Glomerular endothelial cell (primary cell): ENCODE measurements at regions not wholly inside any gene's neighbourhood (a gene's known extent, or its start where the extent isn't known, plus 50 kb on each side); places are given as distances from the start of the nearest gene placed in this dataset.
"Not testable (repeated sequence)": the region's sequence is repeated elsewhere in the genome, so short reads cannot be mapped to it uniquely, and the experiment has no call there.

Experiments used
- DNase-seq: peaks from one replicate; pipeline ENCODE4 v3.0.0-alpha.2; 2011; ENCODE audit warnings: low read depth, low spot score; ENCODE audit errors: extremely low read depth

- no peak for DNase-seq
These were observed 134.8 kb upstream of the TNFSF4 start for GRCh38 chr1:173341971-173342370.

GRCh38 chr1:173342736-173343135 lies 134.4 kb upstream of the PRDX6 start:
- no peak for DNase-seq

GRCh38 chr1:173344034-173344743 lies 132.9 kb upstream of the PRDX6 start:
- DNase-seq: no peak

GRCh38 chr1:173347282-173347818 lies 129.8 kb upstream of the PRDX6 start:
- no peak for DNase-seq

GRCh38 chr1:173352635-173353034 lies 124.5 kb upstream of the PRDX6 start:
- DNase-seq: not testable (repeated sequence)

GRCh38 chr1:173353350-173353749 lies 123.8 kb upstream of the PRDX6 start:
- no peak for DNase-seq

GRCh38 chr1:173354937-173355280 lies 122.2 kb upstream of the PRDX6 start:
- no peak for DNase-seq

- no peak for DNase-seq
These were observed 121.7 kb upstream of the PRDX6 start for GRCh38 chr1:173355281-173356031.

- DNase-seq: no peak
These were observed 120.9 kb upstream of the PRDX6 start for GRCh38 chr1:173356191-173356762.

- no peak for DNase-seq
These were observed 116.6 kb upstream of the PRDX6 start for GRCh38 chr1:173360487-173361063.

GRCh38 chr1:173362543-173362942 lies 114.6 kb upstream of the PRDX6 start:
- DNase-seq: no peak

- no peak for DNase-seq
These were observed 112.3 kb upstream of the PRDX6 start for GRCh38 chr1:173364827-173365226.

- DNase-seq: no peak
These were observed 111.8 kb upstream of the PRDX6 start for GRCh38 chr1:173365341-173365740.

- DNase-seq: no peak
These were observed 110.0 kb upstream of the PRDX6 start for GRCh38 chr1:173367136-173367535.

GRCh38 chr1:173370586-173370985 lies 106.5 kb upstream of the PRDX6 start:
- not testable (repeated sequence) for DNase-seq

- DNase-seq: not testable (repeated sequence)
These were observed 101.1 kb upstream of the PRDX6 start for GRCh38 chr1:173376065-173376464.

GRCh38 chr1:173377266-173377665 lies 99.9 kb upstream of the PRDX6 start:
- no peak for DNase-seq

- DNase-seq: no peak
These were observed 93.8 kb upstream of the PRDX6 start for GRCh38 chr1:173383351-173383750.

- no peak for DNase-seq
These were observed 88.8 kb upstream of the PRDX6 start for GRCh38 chr1:173388352-173388751.

- no peak for DNase-seq
These were observed 84.1 kb upstream of the PRDX6 start for GRCh38 chr1:173392895-173393658.

GRCh38 chr1:173393659-173394000 lies 83.5 kb upstream of the PRDX6 start:
- no peak for DNase-seq
